H1 (cell line): ENCODE measurements at regions not wholly inside any gene's neighbourhood (a gene's known extent, or its start where the extent isn't known, plus 50 kb on each side); places are given as distances from the start of the nearest gene placed in this dataset.

Source experiments
- CTCF ChIA-PET: fragments of 300-600 bp; sonication (Branson Sonifier 250); formaldehyde crosslinking; loops from one replicate; lab custom pipeline; 2021; ENCODE audit not compliant: partially characterized antibody; lab: Charles Lee
- POLR2A ChIA-PET: fragments of 300-600 bp; sonication (Branson Sonifier 250); formaldehyde crosslinking; loops from one replicate; lab custom pipeline; 2021; ENCODE audit warnings: inconsistent platforms; ENCODE audit not compliant: partially characterized antibody; lab: Charles Lee
- DNase-seq, 2 experiments: peaks; one replicate each; pipeline versions ENCODE4 v3.0.0 to v3.0.0-alpha.2; 2010 to 2022; ENCODE audit warnings: low spot score in 2 of 2, low read depth in 1 of 2, mixed read lengths in 1 of 2
- FAIRE-seq: peaks from 2 replicates; lab custom pipeline; 2011; peaks lifted over from hg19 to GRCh38; lab: Jason Lieb, UNC
- H2AFZ ChIP-seq: 2 replicates; pipeline ENCODE4 v1.8.1; 2012; ENCODE audit warnings: low read length, inconsistent platforms
- H2AK5ac ChIP-seq: 2 replicates; pipeline ENCODE4 v1.6.1; 2013; ENCODE audit warnings: low read depth, low read length
- H2BK120ac ChIP-seq: replicated peaks from 2 replicates; pipeline ENCODE3; 2013; ENCODE audit warnings: low read depth, low read length, inconsistent platforms
- H2BK12ac ChIP-seq: 2 replicates; pipeline ENCODE4 v1.6.1; 2013; ENCODE audit warnings: low read depth, low read length
- H2BK15ac ChIP-seq: 2 replicates; pipeline ENCODE4 v1.6.1; 2013; ENCODE audit warnings: low read length
- H2BK20ac ChIP-seq: 2 replicates; pipeline ENCODE4 v1.6.1; 2013; ENCODE audit warnings: low read length
- H2BK5ac ChIP-seq: 2 replicates; pipeline ENCODE4 v1.6.1; 2013; ENCODE audit warnings: low read depth, low read length
- H3K14ac ChIP-seq: 2 replicates; pipeline ENCODE4 v1.6.1; 2013; ENCODE audit warnings: inconsistent platforms; ENCODE audit not compliant: insufficient read length
- H3K18ac ChIP-seq: 2 replicates; pipeline ENCODE4 v1.6.1; 2013; ENCODE audit warnings: low read length; ENCODE audit errors: extremely low read depth
- H3K23ac ChIP-seq: 2 replicates; pipeline ENCODE4 v1.6.1; 2013; ENCODE audit warnings: inconsistent platforms; ENCODE audit not compliant: insufficient read length
- H3K23me2 ChIP-seq: 2 replicates; pipeline ENCODE4 v1.6.1; 2013; ENCODE audit warnings: low read depth, low read length
- H3K27ac ChIP-seq: 2 replicates; pipeline ENCODE4 v1.6.1; 2011; ENCODE audit warnings: low read depth, low read length, inconsistent platforms
- H3K27me3 ChIP-seq, 4 experiments: replicated peaks in 1 of 4; 1 replicate in 1 of 4; 2 replicates in 3 of 4; pipeline versions ENCODE4 v1.6.1 to v1.8.1; 2011 to 2013; ENCODE audit warnings: low read length in 3 of 4, mild to moderate bottlenecking in 3 of 4, inconsistent platforms in 2 of 4, mixed read lengths in 2 of 4, moderate library complexity in 1 of 4; ENCODE audit not compliant: control insufficient read depth in 3 of 4, insufficient read depth in 3 of 4; ENCODE audit errors: extremely low read depth in 1 of 4
- H3K36me3 ChIP-seq, 4 experiments: 2 replicates each; pipeline versions ENCODE4 v1.6.1 to v1.8.1; 2011 to 2013; ENCODE audit warnings: mild to moderate bottlenecking in 4 of 4, low read length in 3 of 4, moderate library complexity in 2 of 4, control low read depth in 1 of 4, inconsistent platforms in 1 of 4; ENCODE audit not compliant: insufficient read depth in 4 of 4, control insufficient read depth in 2 of 4
- H3K4ac ChIP-seq: replicated peaks from 2 replicates; pipeline ENCODE3; 2013; ENCODE audit warnings: low read length, low read depth, mixed read lengths, inconsistent platforms; ENCODE audit not compliant: insufficient read length
- H3K4me1 ChIP-seq, 4 experiments: replicated peaks in 1 of 4; 1 replicate in 1 of 4; 2 replicates in 3 of 4; pipeline versions ENCODE4 v1.6.1 to v1.8.1; 2011 to 2013; ENCODE audit warnings: low read length in 3 of 4, inconsistent platforms in 2 of 4, mixed read lengths in 1 of 4; ENCODE audit not compliant: insufficient read depth in 4 of 4, control insufficient read depth in 3 of 4
- H3K4me2 ChIP-seq, 2 experiments: 2 replicates each; pipeline versions ENCODE4 v1.6.1 to v1.8.1; 2011 to 2013; ENCODE audit warnings: low read depth in 2 of 2, low read length in 2 of 2, control low read depth in 1 of 2, inconsistent platforms in 1 of 2, mild to moderate bottlenecking in 1 of 2; ENCODE audit not compliant: insufficient read depth in 1 of 2
- H3K4me3 ChIP-seq, 4 experiments: fragments of 200-600, 300-600 bp in 1 of 4; sonication (generic), shearing (Covaris generic), sonication (Bioruptor Twin) in 1 of 4; 2 replicates each; pipeline versions ENCODE4 v1.5.1 to v1.8.1; 2011 to 2016; ENCODE audit warnings: low read length in 4 of 4, low read depth in 3 of 4, control low read depth in 2 of 4, inconsistent platforms in 2 of 4, mild to moderate bottlenecking in 2 of 4, mixed read lengths in 1 of 4, moderate library complexity in 1 of 4; ENCODE audit not compliant: insufficient read depth in 2 of 4; ENCODE audit errors: extremely low read depth in 1 of 4
- H3K56ac ChIP-seq: replicated peaks from 2 replicates; pipeline ENCODE3; 2013; ENCODE audit warnings: low read depth, mild to moderate bottlenecking, mixed read lengths, low read length, inconsistent platforms; ENCODE audit not compliant: insufficient read length
- H3K79me1 ChIP-seq: 2 replicates; pipeline ENCODE4 v1.6.1; 2013; ENCODE audit warnings: low read depth, low read length, control low read depth
- H3K79me2 ChIP-seq, 2 experiments: 2 replicates each; pipeline versions ENCODE4 v1.6.1 to v1.8.1; 2012 to 2013; ENCODE audit warnings: low read length in 2 of 2, mild to moderate bottlenecking in 2 of 2, inconsistent platforms in 1 of 2; ENCODE audit not compliant: insufficient read depth in 2 of 2, control insufficient read depth in 1 of 2
- H3K9ac ChIP-seq, 4 experiments: replicated peaks in 1 of 4; 1 replicate in 1 of 4; 2 replicates in 3 of 4; pipeline versions ENCODE4 v1.6.1 to v1.8.1; 2011 to 2013; ENCODE audit warnings: low read depth in 3 of 4, low read length in 3 of 4, control low read depth in 2 of 4, mild to moderate bottlenecking in 2 of 4, moderate library complexity in 2 of 4, inconsistent platforms in 1 of 4; ENCODE audit errors: extremely low read depth in 1 of 4
- H3K9me3 ChIP-seq, 2 experiments: 2 replicates each; pipeline versions ENCODE4 v1.6.1 to v1.8.1; 2012 to 2013; ENCODE audit warnings: mild to moderate bottlenecking in 2 of 2, moderate library complexity in 2 of 2, control low read depth in 1 of 2, inconsistent platforms in 1 of 2, low read depth in 1 of 2, low read length in 1 of 2, mixed read lengths in 1 of 2; ENCODE audit not compliant: insufficient read depth in 2 of 2
- H4K20me1 ChIP-seq, 2 experiments: replicated peaks in 1 of 2; 2 replicates each; pipeline versions ENCODE3 to v1.8.1; 2011 to 2013; ENCODE audit warnings: inconsistent platforms in 2 of 2, low read length in 2 of 2, mild to moderate bottlenecking in 1 of 2; ENCODE audit not compliant: insufficient read depth in 2 of 2, control insufficient read depth in 1 of 2
- H4K5ac ChIP-seq: 2 replicates; pipeline ENCODE4 v1.6.1; 2013; ENCODE audit warnings: low read length, low read depth, mixed read lengths, inconsistent platforms; ENCODE audit not compliant: insufficient read length
- H4K8ac ChIP-seq: 2 replicates; pipeline ENCODE4 v1.8.0; 2013; ENCODE audit warnings: mild to moderate bottlenecking, moderate library complexity, low read length, inconsistent platforms; ENCODE audit not compliant: insufficient read depth; ENCODE audit errors: extremely low read depth
- H4K91ac ChIP-seq: replicated peaks from 2 replicates; pipeline ENCODE3; 2013; ENCODE audit warnings: low read length, mixed read lengths, inconsistent platforms; ENCODE audit not compliant: insufficient read length
- FOSL1 ChIP-seq: IDR thresholded peaks from 2 replicates; pipeline ENCODE4 v1.6.1; 2011; ENCODE audit warnings: mild to moderate bottlenecking, low read depth, low read length, moderate library complexity; ENCODE audit not compliant: insufficient read depth
- GABPA ChIP-seq: IDR thresholded peaks from 2 replicates; pipeline ENCODE4 v1.6.1; 2011; ENCODE audit warnings: mild to moderate bottlenecking, low read length, moderate library complexity, borderline replicate concordance; ENCODE audit not compliant: insufficient read depth
- KDM1A ChIP-seq: fragments of 200-600, 300-600 bp; sonication (generic); IDR thresholded peaks from 2 replicates; pipeline ENCODE4 v1.7.1; 2016; ENCODE audit warnings: mild to moderate bottlenecking, low read length, borderline replicate concordance
- RFX5 ChIP-seq: IDR thresholded peaks from 2 replicates; pipeline ENCODE4 v1.6.1; 2011; ENCODE audit warnings: low read depth, low read length, improper control_type of control experiment, borderline replicate concordance
- RXRA ChIP-seq: IDR thresholded peaks from 2 replicates; pipeline ENCODE4 v1.6.1; 2011; ENCODE audit warnings: low read depth, mild to moderate bottlenecking, low read length, moderate library complexity; ENCODE audit not compliant: insufficient read depth
- SIN3A ChIP-seq, 2 experiments: IDR thresholded peaks in 1 of 2; conservative IDR thresholded peaks in 1 of 2; 2 replicates each; pipeline ENCODE4 v1.6.1; 2011 to 2012; ENCODE audit warnings: low read length in 2 of 2, improper control_type of control experiment in 1 of 2, low read depth in 1 of 2, mild to moderate bottlenecking in 1 of 2
- SP1 ChIP-seq: IDR thresholded peaks from 2 replicates; pipeline ENCODE4 v1.6.1; 2011; ENCODE audit warnings: low read depth, low read length
- SP4 ChIP-seq: IDR thresholded peaks from 2 replicates; pipeline ENCODE4 v1.6.1; 2012; ENCODE audit warnings: low read length, inconsistent platforms
- TAF7 ChIP-seq: optimal IDR thresholded peaks from 2 replicates; pipeline ENCODE3; 2011; ENCODE audit warnings: low read depth, mild to moderate bottlenecking, inconsistent platforms, low read length, moderate library complexity, borderline replicate concordance
- TBP ChIP-seq: IDR thresholded peaks from 2 replicates; pipeline ENCODE4 v1.6.1; 2011; ENCODE audit warnings: low read depth, low read length, improper control_type of control experiment
- WGBS, 2 experiments: shearing (Covaris generic) in 1 of 2; methylation state at CpG; one replicate each; pipeline versions ENCODE4 v1.1.6 to v1.1.7; 2013 to 2015; ENCODE audit warnings: low lambda C conversion rate in 2 of 2, mixed read lengths in 2 of 2, inconsistent platforms in 1 of 2, low coverage in 1 of 2, missing lambda C conversion rate in 1 of 2; ENCODE audit not compliant: insufficient replicate concordance in 2 of 2, insufficient coverage in 1 of 2, insufficient read length in 1 of 2; ENCODE audit errors: extremely low coverage in 1 of 2, missing lambda C conversion rate in 1 of 2; 5-methylcytosine and 5-hydroxymethylcytosine counted together
- TF ChIP-seq, protein P1 (sequence below), 3 experiments: IDR thresholded peaks; 1 replicate in 2 of 3; 2 replicates in 1 of 3; pipeline versions ENCODE4 v1.5.1 to v1.6.1; 2011; ENCODE audit warnings: low read length in 3 of 3, mild to moderate bottlenecking in 3 of 3, inconsistent platforms in 2 of 3, low read depth in 1 of 3, moderate library complexity in 1 of 3; ENCODE audit not compliant: insufficient read depth in 1 of 3; ENCODE audit errors: control extremely low read depth in 1 of 3

DNA sequence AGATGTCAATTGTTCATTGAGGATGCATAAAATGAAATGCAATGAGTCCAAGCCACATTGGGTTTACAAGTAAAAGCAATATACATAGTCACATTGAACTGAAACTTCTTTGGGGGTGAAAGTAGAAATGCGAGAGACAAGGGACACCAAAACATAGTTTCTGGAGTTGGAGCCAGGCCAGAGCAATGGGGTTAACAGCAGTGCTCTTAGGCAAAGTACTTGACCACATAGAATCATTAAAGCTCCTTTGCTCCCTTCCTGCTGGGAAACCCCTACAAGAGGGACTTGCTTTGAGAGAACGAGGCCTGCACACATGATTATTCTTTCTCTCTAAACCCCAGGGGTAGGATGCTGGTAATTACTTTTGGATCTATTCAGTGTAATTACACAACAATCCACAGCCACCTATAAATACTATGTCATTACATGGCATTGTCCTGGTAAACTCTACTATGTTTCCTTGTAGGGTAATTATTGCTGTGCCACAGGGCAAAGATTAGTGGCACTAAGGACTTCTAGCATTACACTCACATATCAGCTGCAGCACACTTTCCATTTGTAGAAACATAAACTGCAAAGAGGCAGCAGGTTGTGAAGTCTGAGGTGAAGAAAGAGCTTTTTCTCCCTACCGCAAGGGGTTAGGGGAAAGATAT, 421.6 kb upstream of the PBX1 start:
- no peak overlapping the region for H3K4ac ChIP-seq
- H4K5ac ChIP-seq: no peak overlapping the region
- H2BK12ac ChIP-seq: no peak overlapping the region
- DNase-seq (no peak), FAIRE-seq (no peak)
- H3K4me3 ChIP-seq: no peak overlapping the region
- no peak overlapping the region for H3K18ac ChIP-seq
- H3K36me3 ChIP-seq: no peaks in the 10 kb centered on the region
- no peak overlapping the region for H2AK5ac ChIP-seq
- WGBS, 2 experiments: 88% methylated on average over 3 of the region's 3 CpGs; no CpG with 5 or more reads in 1 of the 2 experiments
- ChIA-PET POLR2A (interaction anchor here (1.0 kb wide), 1 partner anchor 25 kb away, joined by 3 read pairs; no protein-coding TSS in a partner anchor), CTCF (interaction anchor here (0.6 to 0.9 kb wide), 2 partner anchors 13 to 273 kb away, joined by 3 read pairs; no protein-coding TSS in a partner anchor)
- no peaks in the 10 kb centered on the region for H3K79me2 ChIP-seq
- H3K27ac ChIP-seq: no peak overlapping the region
- H4K8ac ChIP-seq: no peak overlapping the region
- H3K4me2 ChIP-seq: no peak overlapping the region
- no peak overlapping the region for H4K91ac ChIP-seq
- no peaks in the 10 kb centered on the region for H3K4me1 ChIP-seq
- no peaks in the 10 kb centered on the region for H3K9me3 ChIP-seq
- H3K14ac ChIP-seq: no peak overlapping the region
- no peak overlapping the region for H3K23ac ChIP-seq
- no peak overlapping the region for H3K9ac ChIP-seq
- H2BK120ac ChIP-seq: no peak overlapping the region
- no peaks in the 10 kb centered on the region for H3K23me2 ChIP-seq
- H4K20me1 ChIP-seq: no peaks in the 10 kb centered on the region
- no peak overlapping the region for H3K56ac ChIP-seq
- no peak overlapping the region for H2AFZ ChIP-seq
- no peak overlapping the region for H2BK15ac ChIP-seq
- no peak overlapping the region for H2BK5ac ChIP-seq
- no peaks in the 10 kb centered on the region for H3K79me1 ChIP-seq
- no peaks in the 10 kb centered on the region for H3K27me3 ChIP-seq
- no peak overlapping the region for H2BK20ac ChIP-seq
- TF ChIP-seq SIN3A (conservative IDR thresholded peaks at IDR 0.05 in 1 of 2, IDR thresholded peaks at IDR 0.05 in 1 of 2; ENCODE audit: low read depth in 1 of 2, low read length in 2 of 2) (no peak), GABPA (no peak), TAF7 (no peak), FOSL1 (no peak), SP1 (no peak), SP4 (no peak), RFX5 (no peak), TBP (no peak), RXRA (no peak), KDM1A (no peak)
- TF ChIP-seq, protein P1, sequence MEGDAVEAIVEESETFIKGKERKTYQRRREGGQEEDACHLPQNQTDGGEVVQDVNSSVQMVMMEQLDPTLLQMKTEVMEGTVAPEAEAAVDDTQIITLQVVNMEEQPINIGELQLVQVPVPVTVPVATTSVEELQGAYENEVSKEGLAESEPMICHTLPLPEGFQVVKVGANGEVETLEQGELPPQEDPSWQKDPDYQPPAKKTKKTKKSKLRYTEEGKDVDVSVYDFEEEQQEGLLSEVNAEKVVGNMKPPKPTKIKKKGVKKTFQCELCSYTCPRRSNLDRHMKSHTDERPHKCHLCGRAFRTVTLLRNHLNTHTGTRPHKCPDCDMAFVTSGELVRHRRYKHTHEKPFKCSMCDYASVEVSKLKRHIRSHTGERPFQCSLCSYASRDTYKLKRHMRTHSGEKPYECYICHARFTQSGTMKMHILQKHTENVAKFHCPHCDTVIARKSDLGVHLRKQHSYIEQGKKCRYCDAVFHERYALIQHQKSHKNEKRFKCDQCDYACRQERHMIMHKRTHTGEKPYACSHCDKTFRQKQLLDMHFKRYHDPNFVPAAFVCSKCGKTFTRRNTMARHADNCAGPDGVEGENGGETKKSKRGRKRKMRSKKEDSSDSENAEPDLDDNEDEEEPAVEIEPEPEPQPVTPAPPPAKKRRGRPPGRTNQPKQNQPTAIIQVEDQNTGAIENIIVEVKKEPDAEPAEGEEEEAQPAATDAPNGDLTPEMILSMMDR (IDR thresholded peaks at IDR 0.05; ENCODE audit: control extremely low read depth in 1 of 3, insufficient read depth in 1 of 3, low read depth in 1 of 3, low read length in 3 of 3): no peak
